SHP77 treated with DMSO at 0.1 percent for 48 hours (cell line): ENCODE measurements at regions not wholly inside any gene's neighbourhood (a gene's known extent, or its start where the extent isn't known, plus 50 kb on each side); places are given as distances from the start of the nearest gene placed in this dataset.
A peak's percentile ranks its signal among the peaks of the same experiment; 100 is the strongest.

Experiments used
- DNase-seq: peaks from one replicate; lab custom pipeline; 2025; lab: John Stamatoyannopoulos, UW

GRCh38 chr21:41045534-41046268, 122.3 kb upstream of the BACE2 start:
- DNase-seq, result peak; percentile 66

- no peak for DNase-seq
These were observed 119.8 kb upstream of the BACE2 start for GRCh38 chr21:41048145-41048544.

- no peak for DNase-seq
These were observed 119.3 kb upstream of the BACE2 start for GRCh38 chr21:41048623-41049022.

GRCh38 chr21:41052820-41053555, 115.0 kb upstream of the BACE2 start:
- no peak for DNase-seq

GRCh38 chr21:41054018-41054578, 113.9 kb upstream of the BACE2 start:
- no peak for DNase-seq

GRCh38 chr21:41055266-41055665, 112.7 kb upstream of the BACE2 start:
- no peak for DNase-seq

- DNase-seq, result no peak
These were observed 108.1 kb upstream of the BACE2 start for GRCh38 chr21:41059871-41060270.

- no peak for DNase-seq
These were observed 106.3 kb upstream of the BACE2 start for GRCh38 chr21:41061701-41062100.

- DNase-seq, result no peak
These were observed 103.6 kb upstream of the BACE2 start for GRCh38 chr21:41064334-41064791.

- DNase-seq, result no peak
These were observed 103.0 kb upstream of the BACE2 start for GRCh38 chr21:41064951-41065350.

- no peak for DNase-seq
These were observed 102.4 kb upstream of the BACE2 start for GRCh38 chr21:41065539-41065938.

GRCh38 chr21:41066086-41066938, 101.6 kb upstream of the BACE2 start:
- no peak for DNase-seq

- no peak for DNase-seq
These were observed 100.3 kb upstream of the BACE2 start for GRCh38 chr21:41067709-41068108.

GRCh38 chr21:41068496-41068895, 99.5 kb upstream of the BACE2 start:
- no peak for DNase-seq

- peak; percentile 56 for DNase-seq
These were observed 98.9 kb upstream of the BACE2 start for GRCh38 chr21:41068967-41069642.

GRCh38 chr21:41070284-41070683, 97.7 kb upstream of the BACE2 start:
- no peak for DNase-seq

GRCh38 chr21:41071258-41072171, 96.4 kb upstream of the BACE2 start:
- DNase-seq, result no peak

GRCh38 chr21:41073558-41073957, 94.4 kb upstream of the BACE2 start:
- DNase-seq, result no peak

- DNase-seq, result no peak
These were observed 93.4 kb upstream of the BACE2 start for GRCh38 chr21:41074396-41075184.

- no peak for DNase-seq
These were observed 92.3 kb upstream of the BACE2 start for GRCh38 chr21:41075656-41076055.
